ENCODE measurements at regions not wholly inside any gene's neighbourhood (a gene's known extent, or its start where the extent isn't known, plus 50 kb on each side); places are given as distances from the start of the nearest gene placed in this dataset.
A peak's percentile ranks its signal among the peaks of the same experiment; 100 is the strongest.

DNA sequence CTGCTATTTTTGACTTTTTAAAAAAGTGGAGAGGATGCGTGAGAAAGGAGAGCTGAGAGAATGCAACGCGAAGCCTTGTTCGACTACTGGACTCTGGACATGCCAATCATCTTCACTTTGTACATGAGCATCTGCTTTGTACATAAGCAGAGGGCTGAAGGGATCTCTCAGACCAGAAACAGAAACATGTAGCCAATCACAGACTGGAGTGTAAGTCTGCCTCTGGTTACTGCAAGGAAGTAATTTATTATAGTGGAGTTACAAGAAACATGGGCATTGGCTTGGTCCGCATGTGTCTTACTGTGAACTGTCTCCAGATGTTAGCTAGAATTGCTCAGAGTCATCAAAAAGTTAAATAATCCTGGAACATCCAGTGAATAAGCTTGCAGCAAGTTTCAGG is 190.0 kb upstream of the GRAMD2B start:
- POLR2A ChIA-PET: no interaction called here
- no peak for TF ChIP-seq EZH2 (IDR thresholded peaks at IDR 0.05; ENCODE audit: borderline replicate concordance, low read depth, low read length, severe bottlenecking)
- TF ChIP-seq, protein P1, sequence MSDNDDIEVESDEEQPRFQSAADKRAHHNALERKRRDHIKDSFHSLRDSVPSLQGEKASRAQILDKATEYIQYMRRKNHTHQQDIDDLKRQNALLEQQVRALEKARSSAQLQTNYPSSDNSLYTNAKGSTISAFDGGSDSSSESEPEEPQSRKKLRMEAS (IDR thresholded peaks at IDR 0.05; ENCODE audit: insufficient read depth, insufficient read length): no peak
- TF ChIP-seq, protein P2, sequence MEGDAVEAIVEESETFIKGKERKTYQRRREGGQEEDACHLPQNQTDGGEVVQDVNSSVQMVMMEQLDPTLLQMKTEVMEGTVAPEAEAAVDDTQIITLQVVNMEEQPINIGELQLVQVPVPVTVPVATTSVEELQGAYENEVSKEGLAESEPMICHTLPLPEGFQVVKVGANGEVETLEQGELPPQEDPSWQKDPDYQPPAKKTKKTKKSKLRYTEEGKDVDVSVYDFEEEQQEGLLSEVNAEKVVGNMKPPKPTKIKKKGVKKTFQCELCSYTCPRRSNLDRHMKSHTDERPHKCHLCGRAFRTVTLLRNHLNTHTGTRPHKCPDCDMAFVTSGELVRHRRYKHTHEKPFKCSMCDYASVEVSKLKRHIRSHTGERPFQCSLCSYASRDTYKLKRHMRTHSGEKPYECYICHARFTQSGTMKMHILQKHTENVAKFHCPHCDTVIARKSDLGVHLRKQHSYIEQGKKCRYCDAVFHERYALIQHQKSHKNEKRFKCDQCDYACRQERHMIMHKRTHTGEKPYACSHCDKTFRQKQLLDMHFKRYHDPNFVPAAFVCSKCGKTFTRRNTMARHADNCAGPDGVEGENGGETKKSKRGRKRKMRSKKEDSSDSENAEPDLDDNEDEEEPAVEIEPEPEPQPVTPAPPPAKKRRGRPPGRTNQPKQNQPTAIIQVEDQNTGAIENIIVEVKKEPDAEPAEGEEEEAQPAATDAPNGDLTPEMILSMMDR (IDR thresholded peaks at IDR 0.05; ENCODE audit: extremely low read depth in 1 of 2, insufficient read depth in 1 of 2, low read depth in 1 of 2, low read length in 2 of 2): no peak
- TF ChIP-seq FOS (IDR thresholded peaks at IDR 0.05; ENCODE audit: borderline replicate concordance, insufficient read depth, low read length): no peak
- Histone ChIP-seq H3K27ac (ENCODE audit: insufficient read depth, low read depth, low read length) (no peak overlapping the region), H3K79me2 (ENCODE audit: control insufficient read depth, insufficient read depth, low read length) (no peaks in the 10 kb centered on the region), H3K4me2 (ENCODE audit: insufficient read depth, low read length) (no peak overlapping the region), H3K4me3 (replicated peaks in 1 of 3; ENCODE audit: insufficient read depth in 1 of 3, low read depth in 1 of 3, low read length in 3 of 3) (no peak overlapping the region), H4K20me1 (replicated peaks; ENCODE audit: control insufficient read depth, extremely low read depth, insufficient read depth, low read length) (no peaks in the 10 kb centered on the region), H3K9ac (replicated peaks; ENCODE audit: extremely low read depth, insufficient read depth, low read length) (no peak overlapping the region), H3K9me1 (replicated peaks; ENCODE audit: control insufficient read depth, extremely low read depth, insufficient read depth, low read length) (no peaks in the 10 kb centered on the region), H3K27me3 (ENCODE audit: control insufficient read depth in 2 of 2, insufficient read depth in 2 of 2, low read length in 2 of 2) (no peaks in the 10 kb centered on the region), H3K9me3 (replicated peaks; ENCODE audit: control insufficient read depth, insufficient read depth, low read length) (no peaks in the 10 kb centered on the region), H3K36me3 (ENCODE audit: control insufficient read depth in 2 of 2, extremely low read depth in 1 of 2, insufficient read depth in 2 of 2, low read length in 2 of 2) (no peaks in the 10 kb centered on the region), H2AFZ (ENCODE audit: low read depth, low read length) (no peak overlapping the region), H3K4me1 (ENCODE audit: control insufficient read depth, extremely low read depth, insufficient read depth, low read length) (no peaks in the 10 kb centered on the region)
- no peak for FAIRE-seq
- no TSS peak for BruUV-seq (replicated peaks)
- CTCF ChIA-PET: no interaction called here
- dilution Hi-C loops (cut with MboI; ENCODE audit: extremely low pct_ligation_motif_present, low sequenced_read_pairs): no loop called here
- intact Hi-C loops (cut with micrococcal nuclease): no loop called here
- no peak for DNase-seq (ENCODE audit: low read depth, low spot score)

DNA sequence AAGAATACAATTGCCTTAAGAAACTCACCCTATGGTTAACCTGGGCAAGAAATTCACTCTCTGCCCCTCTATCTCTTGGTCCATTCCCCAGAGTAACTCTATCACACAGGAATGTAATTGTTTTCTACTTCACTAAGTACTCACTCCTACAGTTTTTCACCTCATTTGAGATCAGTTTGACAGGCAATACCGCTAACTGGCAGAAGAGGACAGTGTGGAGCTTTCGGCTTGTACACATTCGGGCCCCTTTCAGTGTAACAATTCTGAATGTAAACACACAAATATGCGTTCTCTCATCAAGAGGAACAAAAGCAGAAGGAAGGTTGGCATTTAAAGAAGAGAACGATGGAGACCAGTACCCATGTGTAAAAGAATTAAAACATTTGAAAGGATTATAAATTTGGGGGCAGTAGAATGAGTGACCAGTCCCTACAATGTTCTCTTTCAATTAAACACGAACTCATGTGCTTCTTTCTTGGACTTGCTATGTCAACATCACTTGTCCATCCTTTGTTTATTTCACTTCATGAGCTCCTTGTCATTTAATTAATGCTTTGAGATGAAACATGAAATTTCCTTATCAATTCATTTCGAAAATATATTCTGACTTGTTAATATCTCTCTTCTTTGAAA is 188.5 kb upstream of the GRAMD2B start:
- H3K27ac ChIP-seq (ENCODE audit: insufficient read depth, low read depth, low read length): no peak overlapping the region
- DNase-seq (ENCODE audit: low read depth, low spot score): peak; percentile 22
- POLR2A ChIA-PET: no interaction called here

More for the DNA sequence above, 188.5 kb upstream of the GRAMD2B start:
- intact Hi-C loops (cut with micrococcal nuclease): loop anchor here (2.0 kb wide), 1 partner anchor 304 kb away; no protein-coding TSS in a partner anchor
- no peak for FAIRE-seq
- Histone ChIP-seq H4K20me1 (replicated peaks; ENCODE audit: control insufficient read depth, extremely low read depth, insufficient read depth, low read length) (no peaks in the 10 kb centered on the region), H3K79me2 (ENCODE audit: control insufficient read depth, insufficient read depth, low read length) (no peaks in the 10 kb centered on the region), H3K9me3 (replicated peaks; ENCODE audit: control insufficient read depth, insufficient read depth, low read length) (no peaks in the 10 kb centered on the region), H3K4me1 (ENCODE audit: control insufficient read depth, extremely low read depth, insufficient read depth, low read length) (no peaks in the 10 kb centered on the region), H3K9ac (replicated peaks; ENCODE audit: extremely low read depth, insufficient read depth, low read length) (no peak overlapping the region), H3K4me3 (replicated peaks in 1 of 3; ENCODE audit: insufficient read depth in 1 of 3, low read depth in 1 of 3, low read length in 3 of 3) (no peak overlapping the region), H3K27me3 (ENCODE audit: control insufficient read depth in 2 of 2, insufficient read depth in 2 of 2, low read length in 2 of 2) (no peaks in the 10 kb centered on the region), H3K4me2 (ENCODE audit: insufficient read depth, low read length) (no peak overlapping the region), H2AFZ (ENCODE audit: low read depth, low read length) (no peak overlapping the region), H3K9me1 (replicated peaks; ENCODE audit: control insufficient read depth, extremely low read depth, insufficient read depth, low read length) (no peaks in the 10 kb centered on the region), H3K36me3 (ENCODE audit: control insufficient read depth in 2 of 2, extremely low read depth in 1 of 2, insufficient read depth in 2 of 2, low read length in 2 of 2) (no peaks in the 10 kb centered on the region)
- no peak for TF ChIP-seq GATA2 (IDR thresholded peaks at IDR 0.05; ENCODE audit: insufficient read depth, insufficient read length, low read depth, low read length)
- TF ChIP-seq, protein P2 (IDR thresholded peaks at IDR 0.05; ENCODE audit: extremely low read depth in 1 of 2, insufficient read depth in 1 of 2, low read depth in 1 of 2, low read length in 2 of 2): peak; percentile 38 to 51
- dilution Hi-C loops (cut with MboI; ENCODE audit: extremely low pct_ligation_motif_present, low sequenced_read_pairs): no loop called here
- CTCF ChIA-PET: interaction anchor here (0.9 to 1.4 kb wide), 3 partner anchors 22 to 305 kb away, joined by 3 to 4 read pairs (median 4); no protein-coding TSS in a partner anchor
- BruUV-seq (replicated peaks): no TSS peak

Measured in endothelial cell of umbilical vein (primary cell).